ENCODE measurements at regions not wholly inside any gene's neighbourhood (a gene's known extent, or its start where the extent isn't known, plus 50 kb on each side); places are given as distances from the start of the nearest gene placed in this dataset.

DNA sequence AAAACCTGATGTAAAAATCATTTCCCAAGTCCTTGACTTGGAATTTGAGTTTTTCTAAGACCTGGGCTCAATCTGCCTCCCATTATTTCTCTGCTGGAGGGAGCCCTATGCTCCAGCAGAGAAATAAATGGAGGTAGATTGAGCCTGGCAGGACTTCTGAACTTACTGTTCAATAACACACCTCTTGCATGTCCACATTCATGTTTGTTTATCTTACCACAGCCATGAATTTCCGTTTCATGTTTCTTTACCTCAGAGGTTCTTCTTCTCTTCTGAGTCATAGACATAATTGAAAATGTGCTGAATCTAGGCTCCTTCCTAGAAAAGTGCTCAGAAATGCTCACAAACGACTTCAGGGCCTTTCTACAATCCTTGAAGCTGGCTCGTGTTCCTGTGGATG is 170.8 kb downstream of the PMAIP1 start:
- CTCF ChIA-PET: no interaction called here
- Histone ChIP-seq H3K4me1 (ENCODE audit: control insufficient read depth, insufficient read depth, low read length) (no peaks in the 10 kb centered on the region), H3K36me3 (ENCODE audit: control insufficient read depth in 2 of 2, insufficient read depth in 1 of 2, low read length in 2 of 2) (no peaks in the 10 kb centered on the region), H3K27ac (ENCODE audit: extremely low read depth, low read depth, low read length) (no peak overlapping the region), H3K4me3 (ENCODE audit: low read depth, low read length) (no peak overlapping the region), H3K9me3 (ENCODE audit: control insufficient read depth, insufficient read depth, low read depth, low read length) (no peaks in the 10 kb centered on the region)
- no peak for TF ChIP-seq ZNF155 (tag by site-specific recombination; IDR thresholded peaks at IDR 0.05)
- TF ChIP-seq, protein P1, sequence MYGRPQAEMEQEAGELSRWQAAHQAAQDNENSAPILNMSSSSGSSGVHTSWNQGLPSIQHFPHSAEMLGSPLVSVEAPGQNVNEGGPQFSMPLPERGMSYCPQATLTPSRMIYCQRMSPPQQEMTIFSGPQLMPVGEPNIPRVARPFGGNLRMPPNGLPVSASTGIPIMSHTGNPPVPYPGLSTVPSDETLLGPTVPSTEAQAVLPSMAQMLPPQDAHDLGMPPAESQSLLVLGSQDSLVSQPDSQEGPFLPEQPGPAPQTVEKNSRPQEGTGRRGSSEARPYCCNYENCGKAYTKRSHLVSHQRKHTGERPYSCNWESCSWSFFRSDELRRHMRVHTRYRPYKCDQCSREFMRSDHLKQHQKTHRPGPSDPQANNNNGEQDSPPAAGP (tag by site-specific recombination; IDR thresholded peaks at IDR 0.05): no peak
- no peak for TF ChIP-seq ZFP3 (tag by site-specific recombination; IDR thresholded peaks at IDR 0.05; ENCODE audit: low read depth)
- TF ChIP-seq ZNF16 (tag by site-specific recombination; IDR thresholded peaks at IDR 0.05; ENCODE audit: low read depth): no peak
- no peak for TF ChIP-seq ZNF211 (tag by site-specific recombination; IDR thresholded peaks at IDR 0.05; ENCODE audit: low read depth)
- no peak for TF ChIP-seq ZNF791 (tag by site-specific recombination; IDR thresholded peaks at IDR 0.05)
- TF ChIP-seq ZNF596 (tag by site-specific recombination; IDR thresholded peaks at IDR 0.05): no peak
- POLR2A ChIA-PET: no interaction called here

DNA sequence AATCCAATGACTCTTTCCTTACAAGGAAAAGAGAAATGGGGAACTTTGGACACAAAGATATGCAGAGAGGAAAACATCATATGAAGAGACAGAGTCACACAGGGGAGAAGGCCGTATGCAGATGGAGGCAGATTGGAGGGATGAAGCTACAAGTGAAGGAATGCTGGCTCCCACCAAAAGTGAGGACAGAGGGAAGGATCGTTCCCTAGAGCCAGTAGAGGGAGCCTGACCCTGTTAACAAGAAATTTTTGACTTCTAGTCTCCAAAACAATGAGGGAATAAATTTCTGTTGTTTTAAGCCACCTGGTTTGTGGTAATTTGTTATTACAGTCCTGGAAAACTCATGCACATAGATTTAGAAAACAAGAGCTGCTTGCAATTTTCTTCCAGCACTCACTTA is 169.3 kb downstream of the PMAIP1 start:
- TF ChIP-seq ZSCAN23 (tag by site-specific recombination; IDR thresholded peaks at IDR 0.05): no peak
- no peak for TF ChIP-seq ZNF341 (tag by site-specific recombination; IDR thresholded peaks at IDR 0.05; ENCODE audit: low read depth)
- ChIA-PET POLR2A (no interaction called here), CTCF (interaction anchor here (0.6 to 1.2 kb wide), 5 partner anchors 16 to 300 kb away, joined by 3 read pairs; no protein-coding TSS in a partner anchor)
- no peak overlapping the region for H3K27ac ChIP-seq (ENCODE audit: extremely low read depth, low read depth, low read length)
- no peak overlapping the region for H3K4me3 ChIP-seq (ENCODE audit: low read depth, low read length)
- no peaks in the 10 kb centered on the region for H3K9me3 ChIP-seq (ENCODE audit: control insufficient read depth, insufficient read depth, low read depth, low read length)
- H3K4me1 ChIP-seq (ENCODE audit: control insufficient read depth, insufficient read depth, low read length): no peaks in the 10 kb centered on the region
- no peaks in the 10 kb centered on the region for H3K36me3 ChIP-seq (ENCODE audit: control insufficient read depth in 2 of 2, insufficient read depth in 1 of 2, low read length in 2 of 2)

DNA sequence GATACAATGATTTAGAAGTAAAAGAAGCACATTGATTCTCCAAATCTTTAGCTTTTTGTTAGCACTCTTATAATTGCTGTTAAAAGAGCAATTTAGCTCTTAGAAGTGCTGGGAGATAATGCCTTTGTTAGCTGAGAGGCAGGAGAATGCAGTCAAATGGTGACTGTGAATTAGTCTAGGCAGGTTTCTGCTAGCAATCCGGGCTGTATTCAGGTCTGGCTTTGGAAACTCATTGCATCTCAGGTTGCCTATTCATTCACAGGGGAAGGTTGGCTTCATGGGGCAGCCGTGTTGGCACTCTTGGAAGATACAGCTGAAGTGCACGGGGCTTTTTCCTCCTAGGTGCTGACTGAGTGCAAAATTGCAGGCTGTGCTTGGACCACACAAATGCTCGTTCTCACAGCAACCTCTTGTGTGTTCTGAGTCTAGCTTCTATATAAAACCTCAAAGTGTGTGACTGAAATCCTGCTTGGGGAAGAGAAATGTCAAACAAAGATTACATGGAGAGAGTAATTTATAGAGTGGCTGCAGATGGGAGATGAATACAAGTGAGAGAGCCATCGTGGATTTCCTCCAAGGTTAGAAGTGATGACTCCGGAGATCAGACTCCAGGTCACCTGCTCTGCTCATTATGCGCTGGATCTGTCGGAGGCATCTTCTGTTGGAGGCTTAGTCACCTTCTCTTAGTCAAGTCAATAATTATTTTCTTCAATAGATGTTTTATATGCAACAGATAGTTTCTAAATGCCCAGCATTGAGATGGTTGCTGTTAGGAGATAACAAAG is 167.8 kb downstream of the PMAIP1 start:
- CTCF ChIA-PET: no interaction called here
- H3K4me1 ChIP-seq (ENCODE audit: control insufficient read depth, insufficient read depth, low read length): no peaks in the 10 kb centered on the region
- no peak overlapping the region for H3K4me3 ChIP-seq (ENCODE audit: low read depth, low read length)

More for the DNA sequence above, 167.8 kb downstream of the PMAIP1 start:
- Histone ChIP-seq H3K27ac (ENCODE audit: extremely low read depth, low read depth, low read length) (no peak overlapping the region), H3K9me3 (ENCODE audit: control insufficient read depth, insufficient read depth, low read depth, low read length) (no peaks in the 10 kb centered on the region), H3K36me3 (ENCODE audit: control insufficient read depth in 2 of 2, insufficient read depth in 1 of 2, low read length in 2 of 2) (no peaks in the 10 kb centered on the region)
- no peak for TF ChIP-seq ZNF416 (tag by site-specific recombination; IDR thresholded peaks at IDR 0.05)
- TF ChIP-seq KLF9 (tag by site-specific recombination; IDR thresholded peaks at IDR 0.05; ENCODE audit: low read depth): no peak
- TF ChIP-seq ZNF571 (tag by site-specific recombination; IDR thresholded peaks at IDR 0.05): no peak
- TF ChIP-seq ZNF10 (tag by site-specific recombination; IDR thresholded peaks at IDR 0.05): no peak
- TF ChIP-seq ZNF621 (tag by site-specific recombination; IDR thresholded peaks at IDR 0.05): no peak
- TF ChIP-seq, protein P2, sequence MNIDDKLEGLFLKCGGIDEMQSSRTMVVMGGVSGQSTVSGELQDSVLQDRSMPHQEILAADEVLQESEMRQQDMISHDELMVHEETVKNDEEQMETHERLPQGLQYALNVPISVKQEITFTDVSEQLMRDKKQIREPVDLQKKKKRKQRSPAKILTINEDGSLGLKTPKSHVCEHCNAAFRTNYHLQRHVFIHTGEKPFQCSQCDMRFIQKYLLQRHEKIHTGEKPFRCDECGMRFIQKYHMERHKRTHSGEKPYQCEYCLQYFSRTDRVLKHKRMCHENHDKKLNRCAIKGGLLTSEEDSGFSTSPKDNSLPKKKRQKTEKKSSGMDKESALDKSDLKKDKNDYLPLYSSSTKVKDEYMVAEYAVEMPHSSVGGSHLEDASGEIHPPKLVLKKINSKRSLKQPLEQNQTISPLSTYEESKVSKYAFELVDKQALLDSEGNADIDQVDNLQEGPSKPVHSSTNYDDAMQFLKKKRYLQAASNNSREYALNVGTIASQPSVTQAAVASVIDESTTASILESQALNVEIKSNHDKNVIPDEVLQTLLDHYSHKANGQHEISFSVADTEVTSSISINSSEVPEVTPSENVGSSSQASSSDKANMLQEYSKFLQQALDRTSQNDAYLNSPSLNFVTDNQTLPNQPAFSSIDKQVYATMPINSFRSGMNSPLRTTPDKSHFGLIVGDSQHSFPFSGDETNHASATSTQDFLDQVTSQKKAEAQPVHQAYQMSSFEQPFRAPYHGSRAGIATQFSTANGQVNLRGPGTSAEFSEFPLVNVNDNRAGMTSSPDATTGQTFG (tag by site-specific recombination; IDR thresholded peaks at IDR 0.05; ENCODE audit: borderline replicate concordance): no peak
- TF ChIP-seq, protein P3, sequence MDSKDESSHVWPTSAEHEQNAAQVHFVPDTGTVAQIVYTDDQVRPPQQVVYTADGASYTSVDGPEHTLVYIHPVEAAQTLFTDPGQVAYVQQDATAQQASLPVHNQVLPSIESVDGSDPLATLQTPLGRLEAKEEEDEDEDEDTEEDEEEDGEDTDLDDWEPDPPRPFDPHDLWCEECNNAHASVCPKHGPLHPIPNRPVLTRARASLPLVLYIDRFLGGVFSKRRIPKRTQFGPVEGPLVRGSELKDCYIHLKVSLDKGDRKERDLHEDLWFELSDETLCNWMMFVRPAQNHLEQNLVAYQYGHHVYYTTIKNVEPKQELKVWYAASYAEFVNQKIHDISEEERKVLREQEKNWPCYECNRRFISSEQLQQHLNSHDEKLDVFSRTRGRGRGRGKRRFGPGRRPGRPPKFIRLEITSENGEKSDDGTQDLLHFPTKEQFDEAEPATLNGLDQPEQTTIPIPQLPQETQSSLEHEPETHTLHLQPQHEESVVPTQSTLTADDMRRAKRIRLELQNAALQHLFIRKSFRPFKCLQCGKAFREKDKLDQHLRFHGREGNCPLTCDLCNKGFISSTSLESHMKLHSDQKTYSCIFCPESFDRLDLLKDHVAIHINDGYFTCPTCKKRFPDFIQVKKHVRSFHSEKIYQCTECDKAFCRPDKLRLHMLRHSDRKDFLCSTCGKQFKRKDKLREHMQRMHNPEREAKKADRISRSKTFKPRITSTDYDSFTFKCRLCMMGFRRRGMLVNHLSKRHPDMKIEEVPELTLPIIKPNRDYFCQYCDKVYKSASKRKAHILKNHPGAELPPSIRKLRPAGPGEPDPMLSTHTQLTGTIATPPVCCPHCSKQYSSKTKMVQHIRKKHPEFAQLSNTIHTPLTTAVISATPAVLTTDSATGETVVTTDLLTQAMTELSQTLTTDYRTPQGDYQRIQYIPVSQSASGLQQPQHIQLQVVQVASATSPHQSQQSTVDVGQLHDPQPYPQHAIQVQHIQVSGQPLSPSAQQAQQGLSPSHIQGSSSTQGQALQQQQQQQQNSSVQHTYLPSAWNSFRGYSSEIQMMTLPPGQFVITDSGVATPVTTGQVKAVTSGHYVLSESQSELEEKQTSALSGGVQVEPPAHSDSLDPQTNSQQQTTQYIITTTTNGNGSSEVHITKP (tag by site-specific recombination; IDR thresholded peaks at IDR 0.05): no peak
- TF ChIP-seq ZNF169 (tag by site-specific recombination; IDR thresholded peaks at IDR 0.05): no peak
- POLR2A ChIA-PET: no interaction called here

Measured in HEK293 (cell line).